H1 (cell line): ENCODE measurements at regions not wholly inside any gene's neighbourhood (a gene's known extent, or its start where the extent isn't known, plus 50 kb on each side); places are given as distances from the start of the nearest gene placed in this dataset.

ENCODE experiments used
- CTCF ChIA-PET: fragments of 300-600 bp; sonication (Branson Sonifier 250); formaldehyde crosslinking; loops from one replicate; lab custom pipeline; 2021; ENCODE audit not compliant: partially characterized antibody; lab: Charles Lee
- POLR2A ChIA-PET: fragments of 300-600 bp; sonication (Branson Sonifier 250); formaldehyde crosslinking; loops from one replicate; lab custom pipeline; 2021; ENCODE audit warnings: inconsistent platforms; ENCODE audit not compliant: partially characterized antibody; lab: Charles Lee
- DNase-seq, 2 experiments: peaks; one replicate each; pipeline versions ENCODE4 v3.0.0 to v3.0.0-alpha.2; 2010 to 2022; ENCODE audit warnings: low spot score in 2 of 2, low read depth in 1 of 2, mixed read lengths in 1 of 2
- FAIRE-seq: peaks from 2 replicates; lab custom pipeline; 2011; peaks lifted over from hg19 to GRCh38; lab: Jason Lieb, UNC
- H2AFZ ChIP-seq: 2 replicates; pipeline ENCODE4 v1.8.1; 2012; ENCODE audit warnings: low read length, inconsistent platforms
- H2AK5ac ChIP-seq: 2 replicates; pipeline ENCODE4 v1.6.1; 2013; ENCODE audit warnings: low read depth, low read length
- H2BK120ac ChIP-seq: replicated peaks from 2 replicates; pipeline ENCODE3; 2013; ENCODE audit warnings: low read depth, low read length, inconsistent platforms
- H2BK12ac ChIP-seq: 2 replicates; pipeline ENCODE4 v1.6.1; 2013; ENCODE audit warnings: low read depth, low read length
- H2BK15ac ChIP-seq: 2 replicates; pipeline ENCODE4 v1.6.1; 2013; ENCODE audit warnings: low read length
- H2BK20ac ChIP-seq: 2 replicates; pipeline ENCODE4 v1.6.1; 2013; ENCODE audit warnings: low read length
- H2BK5ac ChIP-seq: 2 replicates; pipeline ENCODE4 v1.6.1; 2013; ENCODE audit warnings: low read depth, low read length
- H3K14ac ChIP-seq: 2 replicates; pipeline ENCODE4 v1.6.1; 2013; ENCODE audit warnings: inconsistent platforms; ENCODE audit not compliant: insufficient read length
- H3K18ac ChIP-seq: 2 replicates; pipeline ENCODE4 v1.6.1; 2013; ENCODE audit warnings: low read length; ENCODE audit errors: extremely low read depth
- H3K23ac ChIP-seq: 2 replicates; pipeline ENCODE4 v1.6.1; 2013; ENCODE audit warnings: inconsistent platforms; ENCODE audit not compliant: insufficient read length
- H3K23me2 ChIP-seq: 2 replicates; pipeline ENCODE4 v1.6.1; 2013; ENCODE audit warnings: low read depth, low read length
- H3K27ac ChIP-seq: 2 replicates; pipeline ENCODE4 v1.6.1; 2011; ENCODE audit warnings: low read depth, low read length, inconsistent platforms
- H3K27me3 ChIP-seq, 4 experiments: replicated peaks in 1 of 4; 1 replicate in 1 of 4; 2 replicates in 3 of 4; pipeline versions ENCODE4 v1.6.1 to v1.8.1; 2011 to 2013; ENCODE audit warnings: low read length in 3 of 4, mild to moderate bottlenecking in 3 of 4, inconsistent platforms in 2 of 4, mixed read lengths in 2 of 4, moderate library complexity in 1 of 4; ENCODE audit not compliant: control insufficient read depth in 3 of 4, insufficient read depth in 3 of 4; ENCODE audit errors: extremely low read depth in 1 of 4
- H3K36me3 ChIP-seq, 4 experiments: 2 replicates each; pipeline versions ENCODE4 v1.6.1 to v1.8.1; 2011 to 2013; ENCODE audit warnings: mild to moderate bottlenecking in 4 of 4, low read length in 3 of 4, moderate library complexity in 2 of 4, control low read depth in 1 of 4, inconsistent platforms in 1 of 4; ENCODE audit not compliant: insufficient read depth in 4 of 4, control insufficient read depth in 2 of 4
- H3K4ac ChIP-seq: replicated peaks from 2 replicates; pipeline ENCODE3; 2013; ENCODE audit warnings: low read length, low read depth, mixed read lengths, inconsistent platforms; ENCODE audit not compliant: insufficient read length
- H3K4me1 ChIP-seq, 4 experiments: replicated peaks in 1 of 4; 1 replicate in 1 of 4; 2 replicates in 3 of 4; pipeline versions ENCODE4 v1.6.1 to v1.8.1; 2011 to 2013; ENCODE audit warnings: low read length in 3 of 4, inconsistent platforms in 2 of 4, mixed read lengths in 1 of 4; ENCODE audit not compliant: insufficient read depth in 4 of 4, control insufficient read depth in 3 of 4
- H3K4me2 ChIP-seq, 2 experiments: 2 replicates each; pipeline versions ENCODE4 v1.6.1 to v1.8.1; 2011 to 2013; ENCODE audit warnings: low read depth in 2 of 2, low read length in 2 of 2, control low read depth in 1 of 2, inconsistent platforms in 1 of 2, mild to moderate bottlenecking in 1 of 2; ENCODE audit not compliant: insufficient read depth in 1 of 2
- H3K4me3 ChIP-seq, 4 experiments: fragments of 200-600, 300-600 bp in 1 of 4; sonication (generic), shearing (Covaris generic), sonication (Bioruptor Twin) in 1 of 4; 2 replicates each; pipeline versions ENCODE4 v1.5.1 to v1.8.1; 2011 to 2016; ENCODE audit warnings: low read length in 4 of 4, low read depth in 3 of 4, control low read depth in 2 of 4, inconsistent platforms in 2 of 4, mild to moderate bottlenecking in 2 of 4, mixed read lengths in 1 of 4, moderate library complexity in 1 of 4; ENCODE audit not compliant: insufficient read depth in 2 of 4; ENCODE audit errors: extremely low read depth in 1 of 4
- H3K56ac ChIP-seq: replicated peaks from 2 replicates; pipeline ENCODE3; 2013; ENCODE audit warnings: low read depth, mild to moderate bottlenecking, mixed read lengths, low read length, inconsistent platforms; ENCODE audit not compliant: insufficient read length
- H3K79me1 ChIP-seq: 2 replicates; pipeline ENCODE4 v1.6.1; 2013; ENCODE audit warnings: low read depth, low read length, control low read depth
- H3K79me2 ChIP-seq, 2 experiments: 2 replicates each; pipeline versions ENCODE4 v1.6.1 to v1.8.1; 2012 to 2013; ENCODE audit warnings: low read length in 2 of 2, mild to moderate bottlenecking in 2 of 2, inconsistent platforms in 1 of 2; ENCODE audit not compliant: insufficient read depth in 2 of 2, control insufficient read depth in 1 of 2
- H3K9ac ChIP-seq, 4 experiments: replicated peaks in 1 of 4; 1 replicate in 1 of 4; 2 replicates in 3 of 4; pipeline versions ENCODE4 v1.6.1 to v1.8.1; 2011 to 2013; ENCODE audit warnings: low read depth in 3 of 4, low read length in 3 of 4, control low read depth in 2 of 4, mild to moderate bottlenecking in 2 of 4, moderate library complexity in 2 of 4, inconsistent platforms in 1 of 4; ENCODE audit errors: extremely low read depth in 1 of 4
- H3K9me3 ChIP-seq, 2 experiments: 2 replicates each; pipeline versions ENCODE4 v1.6.1 to v1.8.1; 2012 to 2013; ENCODE audit warnings: mild to moderate bottlenecking in 2 of 2, moderate library complexity in 2 of 2, control low read depth in 1 of 2, inconsistent platforms in 1 of 2, low read depth in 1 of 2, low read length in 1 of 2, mixed read lengths in 1 of 2; ENCODE audit not compliant: insufficient read depth in 2 of 2
- H4K20me1 ChIP-seq, 2 experiments: replicated peaks in 1 of 2; 2 replicates each; pipeline versions ENCODE3 to v1.8.1; 2011 to 2013; ENCODE audit warnings: inconsistent platforms in 2 of 2, low read length in 2 of 2, mild to moderate bottlenecking in 1 of 2; ENCODE audit not compliant: insufficient read depth in 2 of 2, control insufficient read depth in 1 of 2
- H4K5ac ChIP-seq: 2 replicates; pipeline ENCODE4 v1.6.1; 2013; ENCODE audit warnings: low read length, low read depth, mixed read lengths, inconsistent platforms; ENCODE audit not compliant: insufficient read length
- H4K8ac ChIP-seq: 2 replicates; pipeline ENCODE4 v1.8.0; 2013; ENCODE audit warnings: mild to moderate bottlenecking, moderate library complexity, low read length, inconsistent platforms; ENCODE audit not compliant: insufficient read depth; ENCODE audit errors: extremely low read depth
- H4K91ac ChIP-seq: replicated peaks from 2 replicates; pipeline ENCODE3; 2013; ENCODE audit warnings: low read length, mixed read lengths, inconsistent platforms; ENCODE audit not compliant: insufficient read length
- BCL11A ChIP-seq, 2 experiments: IDR thresholded peaks; one replicate each; pipeline ENCODE4 v1.6.1; 2011; ENCODE audit warnings: low read depth in 2 of 2, low read length in 2 of 2, mild to moderate bottlenecking in 2 of 2
- GTF2F1 ChIP-seq: IDR thresholded peaks from 2 replicates; pipeline ENCODE4 v1.6.1; 2012; ENCODE audit warnings: low read depth, low read length, improper control_type of control experiment, borderline replicate concordance
- RFX5 ChIP-seq: IDR thresholded peaks from 2 replicates; pipeline ENCODE4 v1.6.1; 2011; ENCODE audit warnings: low read depth, low read length, improper control_type of control experiment, borderline replicate concordance
- SAP30 ChIP-seq: fragments of 300-600 bp; sonication (generic); IDR thresholded peaks from 2 replicates; pipeline ENCODE4 v1.7.1; 2012; ENCODE audit warnings: low read length, moderate library complexity, mild to moderate bottlenecking, inconsistent platforms; ENCODE audit not compliant: insufficient read depth, insufficient replicate concordance
- SUZ12 ChIP-seq: fragments of 200-600 bp; sonication (generic); IDR thresholded peaks from 2 replicates; pipeline ENCODE4 v1.6.1; 2012; ENCODE audit warnings: mild to moderate bottlenecking, inconsistent platforms, low read length, moderate library complexity, mixed read lengths
- TAF1 ChIP-seq: IDR thresholded peaks from 2 replicates; pipeline ENCODE4 v1.6.1; 2011; ENCODE audit warnings: mild to moderate bottlenecking, low read depth, low read length
- ZNF274 ChIP-seq: IDR thresholded peaks from 2 replicates; pipeline ENCODE4 v1.7.0; 2012; ENCODE audit warnings: low read length, borderline replicate concordance; ENCODE audit errors: extremely low read depth
- WGBS, 2 experiments: shearing (Covaris generic) in 1 of 2; methylation state at CpG; one replicate each; pipeline versions ENCODE4 v1.1.6 to v1.1.7; 2013 to 2015; ENCODE audit warnings: low lambda C conversion rate in 2 of 2, mixed read lengths in 2 of 2, inconsistent platforms in 1 of 2, low coverage in 1 of 2, missing lambda C conversion rate in 1 of 2; ENCODE audit not compliant: insufficient replicate concordance in 2 of 2, insufficient coverage in 1 of 2, insufficient read length in 1 of 2; ENCODE audit errors: extremely low coverage in 1 of 2, missing lambda C conversion rate in 1 of 2; 5-methylcytosine and 5-hydroxymethylcytosine counted together

DNA sequence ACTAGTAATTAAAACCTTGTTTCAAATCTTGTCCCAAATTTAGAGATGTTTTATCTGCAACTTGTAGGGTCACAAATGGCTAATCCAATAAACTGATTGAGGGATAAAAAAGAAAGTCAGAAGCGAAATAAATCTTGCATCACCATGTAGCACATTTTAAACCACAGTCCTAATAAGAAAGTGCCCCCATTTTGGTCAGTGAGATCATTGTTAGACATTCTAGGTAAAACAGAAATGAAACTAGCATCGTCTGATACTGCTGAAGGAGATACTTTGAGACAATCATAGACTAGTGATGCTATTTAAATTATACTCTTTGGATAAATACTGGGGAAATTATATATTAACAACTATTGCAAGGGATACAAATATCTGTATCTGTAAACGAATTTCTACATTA lies 247.9 kb downstream of the AMY1C start:
- H2BK5ac ChIP-seq, result no peak overlapping the region
- H3K4ac ChIP-seq, result no peak overlapping the region
- no peak overlapping the region for H2BK15ac ChIP-seq
- H3K79me1 ChIP-seq, result no peaks in the 10 kb centered on the region
- H2BK20ac ChIP-seq, result no peak overlapping the region
- no peaks in the 10 kb centered on the region for H3K4me1 ChIP-seq
- H4K8ac ChIP-seq, result no peak overlapping the region
- no peak overlapping the region for H2AK5ac ChIP-seq
- H4K91ac ChIP-seq, result no peak overlapping the region
- no peak overlapping the region for H3K9ac ChIP-seq
- H3K27me3 ChIP-seq, result no peaks in the 10 kb centered on the region
- CTCF ChIA-PET, result no interaction called here
- H3K4me3 ChIP-seq, result no peak overlapping the region
- H3K79me2 ChIP-seq, result no peaks in the 10 kb centered on the region
- no peak overlapping the region for H3K27ac ChIP-seq
- no peak overlapping the region for H2AFZ ChIP-seq
- H3K9me3 ChIP-seq, result no peaks in the 10 kb centered on the region
- H3K23ac ChIP-seq, result no peak overlapping the region
- H3K56ac ChIP-seq, result no peak overlapping the region
- no peak overlapping the region for H2BK120ac ChIP-seq
- no peak overlapping the region for H4K5ac ChIP-seq
- no peak overlapping the region for H3K4me2 ChIP-seq
- no peak for FAIRE-seq
- POLR2A ChIA-PET, result no interaction called here
- no peak for DNase-seq
- WGBS, 2 experiments, result 79% methylated on average over 3 of the region's 3 CpGs; no CpG with 5 or more reads in 1 of the 2 experiments
- no peaks in the 10 kb centered on the region for H3K23me2 ChIP-seq
- no peak overlapping the region for H3K18ac ChIP-seq
- H2BK12ac ChIP-seq, result no peak overlapping the region
- no peaks in the 10 kb centered on the region for H4K20me1 ChIP-seq
- no peak overlapping the region for H3K14ac ChIP-seq
- H3K36me3 ChIP-seq, result no peaks in the 10 kb centered on the region
- TF ChIP-seq ZNF274 (no peak), BCL11A (IDR thresholded peaks at IDR 0.05; ENCODE audit: low read depth in 2 of 2, low read length in 2 of 2) (no peak), SUZ12 (no peak), TAF1 (no peak), RFX5 (no peak), SAP30 (no peak), GTF2F1 (no peak)
